Hypothalamus (tissue), 51 donors: ENCODE measurements at regions not wholly inside any gene's neighbourhood (a gene's known extent, or its start where the extent isn't known, plus 50 kb on each side); places are given as distances from the start of the nearest gene placed in this dataset.
A peak's percentile ranks its signal among the peaks of the same experiment; 100 is the strongest.
"Not testable (repeated sequence)": the region's sequence is repeated elsewhere in the genome, so short reads cannot be mapped to it uniquely, and the experiment has no call there.

Source experiments
- DNase-seq, 51 donors: peaks; one replicate each; lab custom pipeline; 2025; lab: John Stamatoyannopoulos, UW

GRCh38 chr4:71204056-71204455, 134.8 kb upstream of the SLC4A4 start:
- no peak for DNase-seq

DNA sequence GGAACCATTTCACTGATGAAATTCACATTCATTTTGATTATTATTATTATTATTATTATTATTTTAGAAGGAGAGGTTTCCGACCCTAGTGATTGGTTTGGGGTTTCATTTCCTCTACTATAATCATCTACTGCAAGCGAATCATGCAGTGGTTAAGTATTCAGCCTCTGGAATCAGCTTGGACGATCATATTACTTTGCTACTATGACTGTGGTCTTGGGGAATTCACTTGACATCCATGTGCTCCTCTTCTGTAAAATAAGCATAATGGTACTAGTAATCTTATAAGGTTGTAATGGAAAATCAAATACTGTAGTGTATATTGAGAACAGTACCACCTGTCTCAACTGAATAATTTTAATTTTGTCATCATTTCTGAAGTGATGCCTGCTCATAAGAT, 132.1 kb upstream of the SLC4A4 start:
- no peak for DNase-seq

- DNase-seq = no peak
These were observed 129.7 kb upstream of the SLC4A4 start for GRCh38 chr4:71209161-71209560.

GRCh38 chr4:71210823-71211222, 128.0 kb upstream of the SLC4A4 start:
- no peak for DNase-seq

DNA sequence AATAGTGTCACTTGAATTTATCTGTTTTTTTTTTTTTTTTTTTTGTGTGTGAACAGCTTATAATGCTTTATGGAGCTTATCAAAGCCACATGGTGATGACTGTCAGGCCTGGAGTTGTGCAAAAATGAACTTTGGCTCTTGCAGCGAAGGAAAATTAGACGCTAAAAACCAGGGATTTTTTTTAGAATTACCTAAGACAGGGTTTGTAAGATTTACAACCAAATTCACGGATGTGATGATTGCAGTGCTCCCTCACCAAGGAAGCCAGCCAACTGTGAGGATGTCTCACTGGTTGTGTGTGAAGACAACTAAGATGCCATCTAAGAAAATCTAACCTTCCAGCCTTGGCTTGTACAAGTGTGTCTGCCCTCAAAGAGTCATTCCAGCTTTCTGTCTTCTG, 127.1 kb upstream of the SLC4A4 start:
- DNase-seq = no peak

DNA sequence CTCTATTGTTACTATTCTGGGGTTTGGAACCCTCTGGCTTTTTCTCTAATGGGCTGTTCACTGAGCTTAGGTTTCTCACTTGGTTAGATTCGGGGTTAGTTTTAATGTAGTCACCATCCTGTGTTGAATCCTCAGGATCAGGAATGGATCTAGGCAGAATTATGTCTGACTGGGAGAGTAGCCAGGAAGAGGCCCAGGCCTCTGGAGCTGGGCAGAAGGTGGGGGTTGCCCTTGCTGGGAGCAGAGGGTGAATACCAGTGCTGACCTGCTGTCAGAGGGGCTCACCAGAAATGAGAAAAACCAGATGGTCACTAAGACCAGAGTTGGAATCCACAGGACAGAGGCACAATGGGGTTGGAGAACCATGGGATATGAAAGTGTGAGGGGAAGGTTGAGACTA, 126.6 kb upstream of the SLC4A4 start:
- no peak for DNase-seq

GRCh38 chr4:71214578-71214977, 124.2 kb upstream of the SLC4A4 start:
- no peak for DNase-seq

- DNase-seq = no peak
These were observed 122.4 kb upstream of the SLC4A4 start for GRCh38 chr4:71216316-71216959.

DNA sequence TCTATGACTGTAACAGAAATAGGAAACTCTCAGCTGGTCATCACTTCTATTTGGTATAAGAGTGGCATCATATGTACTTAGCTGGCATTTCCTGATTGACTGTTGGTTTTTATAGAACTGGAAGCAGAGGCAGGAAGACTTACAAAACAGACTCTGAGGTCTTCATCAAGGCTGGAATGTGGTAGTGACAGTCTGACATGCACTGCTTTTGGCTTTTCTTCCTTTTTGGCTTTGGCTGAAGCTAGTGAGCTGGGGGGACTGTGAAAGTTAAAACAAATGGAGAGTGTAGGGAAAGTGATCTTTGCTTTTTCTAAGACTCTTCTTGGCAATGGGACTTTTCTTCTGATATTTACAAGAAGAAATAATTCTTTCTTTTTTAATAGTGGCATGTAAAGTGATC, 121.1 kb upstream of the SLC4A4 start:
- DNase-seq = no peak

DNA sequence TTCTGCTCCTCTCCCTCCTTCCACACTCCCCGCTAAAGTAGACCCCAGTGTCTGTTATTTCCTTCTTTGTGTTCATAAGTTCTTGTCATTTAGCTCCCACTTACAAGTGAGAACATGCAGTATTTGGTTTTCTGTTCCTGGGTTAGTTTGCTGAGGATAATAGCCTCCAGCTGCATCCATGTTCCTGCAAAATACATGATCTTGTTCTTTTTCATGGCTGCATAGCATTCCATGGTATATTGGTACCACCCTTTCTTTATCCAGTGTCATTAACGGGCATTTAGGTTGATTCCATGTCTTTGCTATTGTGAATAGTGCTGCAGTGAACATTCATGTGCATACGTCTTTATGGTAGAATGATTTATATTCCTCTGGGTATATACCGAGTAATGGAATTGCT, 118.0 kb upstream of the SLC4A4 start:
- DNase-seq = not testable (repeated sequence)

DNA sequence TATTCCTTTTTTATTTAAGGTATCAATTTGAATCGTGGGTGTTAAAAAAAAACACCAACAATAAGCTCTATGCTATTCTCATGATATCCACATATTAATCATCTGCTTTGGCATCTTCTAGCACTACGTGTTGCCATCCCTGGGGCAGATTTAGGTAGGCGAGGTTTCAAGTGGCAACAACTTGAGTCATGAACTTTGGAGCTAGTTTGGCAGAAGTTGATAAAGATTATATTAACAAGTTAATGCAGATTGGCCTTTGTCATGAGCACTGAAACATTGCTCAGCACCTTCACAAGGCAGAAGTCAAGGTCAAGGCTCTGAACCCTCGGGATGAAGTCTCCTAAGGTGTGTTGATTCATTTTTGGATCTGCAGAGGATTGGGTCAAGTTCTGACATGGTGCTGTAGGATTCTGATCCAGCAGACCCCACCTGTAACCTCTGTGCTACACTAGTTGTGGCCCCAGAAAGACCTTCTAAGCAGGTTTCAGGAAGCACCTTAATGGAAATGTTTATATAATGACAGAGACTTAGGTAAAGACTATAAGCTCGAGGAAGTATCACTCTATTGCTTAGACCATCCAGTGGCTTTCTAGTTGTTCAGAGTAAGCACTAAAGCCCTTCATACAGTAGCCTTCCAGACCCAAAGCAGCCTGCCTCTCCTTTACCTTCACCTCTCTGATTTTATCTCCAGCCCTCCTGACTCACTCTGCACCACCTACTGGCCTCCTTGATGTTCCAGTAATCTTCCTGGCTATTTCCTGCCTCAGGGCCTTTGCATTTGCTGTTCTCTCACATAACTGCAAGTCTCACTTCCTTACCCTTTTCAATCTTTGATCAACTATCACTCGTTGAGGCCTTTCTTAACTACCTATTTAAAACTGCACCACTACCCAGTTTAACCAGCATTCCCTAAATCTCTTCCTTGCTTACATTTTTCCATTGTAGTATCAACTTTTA, 117.0 kb upstream of the SLC4A4 start:
- DNase-seq = no peak

DNA sequence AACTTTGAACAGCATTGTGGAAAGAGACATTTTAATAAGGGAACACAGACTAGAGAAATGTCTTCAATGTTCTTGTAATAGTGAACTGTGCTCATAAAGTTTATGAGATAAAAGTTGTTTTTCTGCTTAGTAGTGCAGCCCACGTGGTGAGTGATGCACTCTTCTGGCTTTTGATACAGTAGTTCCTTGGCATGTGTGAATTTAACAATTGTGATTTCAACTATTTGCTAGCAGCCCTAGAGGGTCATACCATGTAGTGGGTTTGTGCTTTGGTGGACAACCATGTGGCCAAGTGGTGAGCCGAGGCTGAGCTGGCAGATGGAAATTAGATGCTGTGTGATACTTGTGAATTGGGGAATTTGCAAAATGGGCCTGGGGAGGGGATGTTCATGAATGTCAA, 116.2 kb upstream of the SLC4A4 start:
- DNase-seq = no peak

DNA sequence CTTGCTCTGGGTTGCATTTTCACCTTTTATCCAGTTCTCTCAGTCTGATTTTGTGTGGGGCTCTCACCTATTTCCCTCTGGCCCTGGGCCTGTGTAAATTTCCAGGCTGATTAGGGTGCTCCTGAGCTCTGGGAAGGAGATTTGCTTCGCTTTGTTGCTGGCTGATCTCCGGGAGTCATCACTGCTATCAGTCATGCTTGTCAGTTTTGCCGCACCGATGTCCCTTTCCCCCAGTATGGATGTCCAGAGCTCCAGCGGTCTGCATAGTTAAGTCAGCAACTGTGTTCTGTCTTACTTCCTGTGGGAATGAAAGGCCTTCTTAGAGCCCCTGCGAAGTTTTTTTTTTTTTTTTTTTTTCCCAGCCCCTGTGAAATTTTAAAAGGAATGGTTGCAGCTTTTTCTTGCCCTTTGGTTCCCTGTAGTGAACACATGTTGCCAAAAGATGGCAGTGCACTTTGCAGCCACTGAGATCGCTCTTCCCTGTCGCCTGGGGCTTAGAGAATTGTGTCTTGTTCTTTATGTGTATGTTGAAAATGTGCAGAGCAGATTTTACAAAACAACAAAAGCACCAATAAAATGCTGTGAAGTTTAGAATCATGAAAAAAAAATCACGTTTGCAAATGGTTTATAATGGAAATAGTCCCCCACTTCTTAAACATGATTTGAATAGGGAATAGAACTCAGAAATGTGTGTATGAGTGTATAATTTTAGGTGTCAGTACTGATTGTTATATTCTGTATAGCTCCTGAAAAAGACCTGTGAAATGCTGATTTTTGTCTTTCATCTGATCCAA, 109.1 kb upstream of the SLC4A4 start:
- DNase-seq = peak in 25 of 51 donors; percentile 1 to 61 (median 30)

DNA sequence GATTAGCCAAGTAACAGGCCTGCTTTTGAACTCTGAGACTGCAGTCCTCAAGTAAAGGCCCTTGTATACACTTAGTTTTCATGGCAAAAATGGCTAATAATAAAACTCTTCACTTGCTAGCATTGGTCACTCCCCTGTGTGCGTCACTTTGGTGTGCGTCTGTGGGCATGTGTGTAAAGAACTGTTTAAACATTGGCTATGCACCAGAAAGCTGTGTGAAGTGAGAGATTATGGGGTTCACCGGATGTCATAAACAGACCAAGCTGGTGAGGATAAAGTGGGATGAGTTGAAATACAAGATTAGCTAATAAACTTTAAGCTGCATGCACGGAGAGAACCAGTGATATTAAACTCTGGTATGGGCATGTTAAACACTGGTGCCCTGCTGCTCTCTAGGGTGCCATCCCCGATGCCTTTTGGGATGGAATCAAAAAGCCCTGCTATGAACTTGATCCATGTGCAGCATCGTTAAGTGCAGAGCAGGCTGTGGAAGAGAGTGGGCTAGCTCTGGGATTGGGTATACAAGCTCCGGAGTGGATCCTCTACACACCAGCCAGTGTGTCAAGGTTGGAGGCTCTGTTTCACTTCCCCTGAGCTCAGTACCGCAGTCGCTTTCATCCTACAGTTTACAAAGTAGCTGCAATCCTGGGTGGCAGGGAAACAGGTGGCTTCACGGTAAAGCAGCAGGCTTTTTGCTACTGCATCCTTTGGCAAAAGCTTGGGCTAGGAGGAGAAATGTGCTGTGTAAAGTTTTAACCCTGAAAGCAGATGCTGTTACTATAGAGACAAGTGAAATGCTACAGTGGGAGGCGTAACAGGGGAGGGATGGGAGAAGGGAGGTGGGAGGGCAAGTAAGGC, 108.3 kb upstream of the SLC4A4 start:
- peak in 5 of 51 donors; percentile 4 to 43 (median 30) for DNase-seq

GRCh38 chr4:71231129-71232055, 107.4 kb upstream of the SLC4A4 start:
- peak in 44 of 51 donors; percentile 6 to 76 (median 48) for DNase-seq

DNA sequence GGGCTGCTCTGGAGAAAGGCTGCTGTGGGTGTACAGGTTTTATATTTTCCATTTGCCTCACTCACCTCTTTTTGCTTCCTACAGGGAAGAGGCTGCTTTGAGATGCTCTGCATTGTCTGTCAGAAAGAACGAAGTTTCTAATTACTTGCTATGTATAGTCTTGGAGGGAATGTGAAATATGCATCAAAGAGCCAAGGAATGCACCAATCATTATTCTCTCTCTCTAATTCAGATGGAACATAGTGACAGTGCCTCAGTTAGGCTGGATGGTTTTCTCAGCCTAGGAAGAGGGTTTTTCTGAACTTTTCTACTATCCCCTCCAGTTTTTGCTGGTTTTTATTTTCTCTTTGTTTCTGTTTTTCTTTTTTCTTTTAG, 106.8 kb upstream of the SLC4A4 start:
- DNase-seq = no peak

DNA sequence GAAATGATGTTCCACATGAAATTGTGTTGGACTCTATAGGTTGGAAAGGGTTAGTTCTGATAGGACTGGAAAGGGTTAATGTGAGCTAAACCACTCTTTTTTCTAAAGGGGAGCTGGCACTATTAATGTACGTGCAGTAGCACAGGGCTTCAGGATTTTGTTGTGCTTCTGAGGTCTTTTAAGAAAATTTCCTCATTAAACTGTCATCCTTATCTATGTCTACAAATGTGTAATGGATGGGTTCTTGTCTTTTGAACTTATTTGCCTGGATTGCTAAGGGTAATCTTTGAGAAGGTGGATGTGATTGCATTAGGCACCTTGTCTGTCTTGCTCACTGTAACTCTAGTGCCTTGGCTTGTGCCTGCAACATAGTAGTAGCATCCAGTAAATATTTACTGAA, 106.0 kb upstream of the SLC4A4 start:
- DNase-seq = no peak

GRCh38 chr4:71235311-71236201, 103.3 kb upstream of the SLC4A4 start:
- peak in 13 of 51 donors; percentile 0 to 70 (median 13) for DNase-seq
